NOMO-1 (cell line): ENCODE measurements at regions not wholly inside any gene's neighbourhood (a gene's known extent, or its start where the extent isn't known, plus 50 kb on each side); places are given as distances from the start of the nearest gene placed in this dataset.

Experiments
- DNase-seq, 2 experiments: peaks; one replicate each; lab custom pipeline; 2025; ENCODE audit not compliant: unreplicated experiment in 2 of 2; lab: John Stamatoyannopoulos, UW

DNA sequence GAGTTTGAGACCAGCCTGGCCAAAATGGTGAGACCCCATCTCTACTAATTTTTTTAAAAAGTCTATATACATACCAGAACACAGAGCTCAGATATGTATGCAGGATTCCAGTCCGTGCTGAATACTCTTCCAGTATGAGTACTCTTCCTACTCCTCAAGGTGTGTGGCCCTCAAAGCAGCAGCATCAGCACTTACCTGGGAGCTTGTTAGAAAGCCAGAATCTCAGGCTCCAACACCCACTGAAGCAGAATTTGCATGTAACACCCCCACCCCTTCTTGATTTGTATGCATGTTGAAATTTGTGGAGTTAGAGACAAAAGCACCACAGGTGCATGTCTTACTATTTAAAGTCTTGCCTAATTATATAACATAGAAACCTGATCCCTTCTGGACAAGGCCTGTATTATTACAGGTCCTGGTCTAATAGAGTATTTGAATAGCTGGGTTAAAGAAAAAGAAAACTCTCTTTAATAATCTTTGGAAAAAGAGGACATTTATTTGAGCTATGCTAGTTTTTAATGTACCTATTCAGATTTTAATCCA is 50.3 kb upstream of the NFE2L2 start:
- DNase-seq: no peak

- DNase-seq: no peak
Observed at GRCh38 chr2:177315364-177315763, 50.8 kb upstream of the NFE2L2 start.

GRCh38 chr2:177316756-177317155 is 52.2 kb upstream of the NFE2L2 start:
- no peak for DNase-seq

GRCh38 chr2:177317443-177317842 is 52.9 kb upstream of the NFE2L2 start:
- no peak for DNase-seq

DNA sequence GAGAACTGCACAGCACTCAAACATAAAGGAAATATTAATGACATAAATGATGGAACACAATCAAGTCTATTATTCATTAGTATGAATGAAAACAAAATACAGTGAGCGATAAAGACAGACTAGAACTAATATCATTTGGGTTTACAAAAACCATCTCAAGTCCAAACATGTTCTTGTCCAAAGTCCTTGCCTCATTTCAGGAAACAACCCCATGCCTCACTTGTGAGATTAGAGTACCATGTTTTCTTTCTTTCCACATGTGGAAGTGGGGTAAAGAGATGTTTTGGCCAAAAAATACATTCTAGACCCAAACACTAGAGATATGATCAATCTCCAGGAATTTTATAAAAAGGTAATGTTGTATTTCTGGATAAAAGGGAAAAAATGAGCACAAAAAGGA is 53.3 kb upstream of the NFE2L2 start:
- no peak for DNase-seq

GRCh38 chr2:177318613-177319012 is 54.1 kb upstream of the NFE2L2 start:
- DNase-seq: no peak

DNA sequence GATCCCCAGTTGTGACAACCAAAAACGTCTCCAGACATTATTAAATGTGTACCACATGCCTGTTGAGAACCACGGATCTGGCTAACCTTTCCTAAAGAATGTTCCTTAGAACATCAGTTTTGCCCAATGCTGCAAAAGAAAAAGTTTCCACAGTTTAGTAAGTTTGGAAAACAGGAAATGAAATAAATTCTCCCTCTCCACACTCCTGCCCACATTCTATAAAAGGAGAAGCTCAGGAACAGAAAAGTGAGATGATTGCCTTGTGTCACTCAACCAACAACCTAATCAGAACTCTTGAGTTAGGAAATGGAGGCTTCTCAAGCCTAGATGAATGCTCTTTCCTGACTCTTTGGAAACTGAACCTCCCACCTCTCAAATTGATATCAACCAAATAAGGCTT is 56.1 kb upstream of the NFE2L2 start:
- DNase-seq: no peak

DNA sequence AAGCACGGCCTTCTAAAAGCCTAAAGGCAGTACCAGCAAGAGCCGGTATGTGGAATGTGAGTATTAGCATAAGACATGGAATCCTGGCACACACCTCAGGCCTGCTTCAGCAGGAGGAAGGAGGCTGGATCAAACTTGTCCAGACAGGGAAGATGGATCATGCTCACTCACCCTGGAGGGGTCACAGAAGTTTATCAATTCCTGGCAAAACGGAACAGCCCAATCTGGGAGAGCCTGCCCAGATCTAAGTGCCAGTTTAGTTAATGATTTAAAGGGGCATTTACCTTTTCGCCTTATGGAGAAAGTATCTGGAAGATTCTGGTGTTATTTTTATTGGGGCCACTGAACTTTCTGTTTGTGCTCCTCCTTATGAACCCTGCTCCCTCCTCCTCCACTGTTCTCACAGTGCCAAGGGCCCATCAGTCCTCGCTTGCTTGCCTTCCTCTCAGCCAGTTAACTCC is 58.3 kb upstream of the NFE2L2 start:
- no peak for DNase-seq

GRCh38 chr2:177324797-177325196 is 60.3 kb upstream of the NFE2L2 start:
- DNase-seq: no peak

DNA sequence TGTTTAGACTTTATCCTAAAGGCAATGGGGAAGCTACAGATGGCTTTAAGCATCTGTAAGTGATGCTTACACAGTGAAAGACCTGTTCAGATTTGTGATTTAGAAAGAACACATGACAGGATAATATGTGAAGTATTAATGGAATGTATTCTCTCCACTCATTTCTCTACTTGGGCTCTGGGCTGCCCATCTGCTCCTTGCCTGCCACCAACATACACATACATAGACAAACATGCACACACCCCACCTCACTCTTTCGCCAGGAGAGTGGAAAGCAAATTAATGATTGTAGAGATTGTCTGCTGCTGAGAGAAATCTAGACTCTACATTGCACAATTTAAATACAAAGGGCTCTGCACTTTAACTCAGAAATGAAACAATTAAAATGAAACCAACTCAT is 61.0 kb upstream of the NFE2L2 start:
- no peak for DNase-seq

- no peak for DNase-seq
Observed at GRCh38 chr2:177326005-177326404, 61.5 kb upstream of the NFE2L2 start.

DNA sequence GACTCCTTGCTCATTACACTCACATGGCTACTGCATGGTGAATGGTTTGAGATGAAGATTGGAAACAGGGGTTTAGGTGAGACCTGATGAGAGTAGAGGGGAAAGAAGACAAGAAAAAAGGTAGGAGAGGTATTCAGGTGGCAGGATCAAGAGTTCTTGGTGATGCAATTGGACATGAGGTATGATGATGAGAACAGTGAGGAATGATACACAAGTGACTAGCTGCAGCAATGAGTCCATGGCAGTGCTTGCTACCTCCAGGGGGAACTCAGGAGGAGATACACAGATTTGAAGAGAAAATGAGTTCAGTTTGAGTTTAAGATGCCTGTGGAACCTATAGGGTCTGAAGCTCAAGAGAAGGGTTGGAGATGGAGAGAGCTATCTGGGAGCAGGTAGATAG is 62.1 kb upstream of the NFE2L2 start:
- DNase-seq: no peak

DNA sequence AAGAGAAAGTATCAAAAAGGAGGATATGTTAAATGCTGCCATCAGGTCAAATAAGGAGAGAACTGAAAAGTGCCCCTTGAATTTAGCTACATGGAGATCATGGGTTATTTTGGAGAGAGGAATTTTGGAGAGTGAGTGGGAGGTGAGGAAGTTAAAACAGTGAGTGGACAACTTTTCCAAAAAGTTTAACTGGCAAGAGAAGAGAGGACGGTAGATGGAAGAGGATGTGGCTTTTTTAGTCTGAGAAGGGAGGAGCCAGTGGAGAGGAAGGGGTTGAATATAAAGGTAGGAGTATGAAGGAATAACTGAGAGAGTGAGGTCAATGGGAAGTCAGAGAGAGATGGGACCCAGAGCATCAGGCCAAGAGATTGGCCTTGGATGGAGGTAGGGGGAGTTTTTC is 62.5 kb upstream of the NFE2L2 start:
- no peak for DNase-seq

DNA sequence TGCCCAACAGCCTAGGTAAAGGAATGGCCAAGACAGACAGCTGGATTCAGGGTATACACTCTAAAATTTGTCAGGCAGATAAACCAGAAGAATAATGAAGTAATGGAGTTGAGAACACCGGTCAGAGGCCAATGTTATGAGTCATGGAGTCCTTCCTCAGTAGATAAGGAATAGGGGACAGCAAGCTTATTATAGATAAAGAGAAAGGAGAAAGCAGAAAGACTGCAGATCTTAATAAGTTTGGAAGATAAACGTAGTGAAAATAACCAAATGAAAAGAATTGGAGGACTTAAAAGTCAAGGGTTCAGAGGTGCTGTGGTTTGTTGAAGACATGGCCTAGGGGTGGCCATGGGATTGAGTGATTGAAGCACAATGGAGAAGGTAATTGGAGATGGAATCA is 63.5 kb upstream of the NFE2L2 start:
- no peak for DNase-seq

GRCh38 chr2:177329064-177329463 is 63.5 kb upstream of the AGPS start:
- peak in 1 of 2 experiments; percentile 26 for DNase-seq

- no peak for DNase-seq
Observed at GRCh38 chr2:177331466-177331997, 61.0 kb upstream of the AGPS start.

DNA sequence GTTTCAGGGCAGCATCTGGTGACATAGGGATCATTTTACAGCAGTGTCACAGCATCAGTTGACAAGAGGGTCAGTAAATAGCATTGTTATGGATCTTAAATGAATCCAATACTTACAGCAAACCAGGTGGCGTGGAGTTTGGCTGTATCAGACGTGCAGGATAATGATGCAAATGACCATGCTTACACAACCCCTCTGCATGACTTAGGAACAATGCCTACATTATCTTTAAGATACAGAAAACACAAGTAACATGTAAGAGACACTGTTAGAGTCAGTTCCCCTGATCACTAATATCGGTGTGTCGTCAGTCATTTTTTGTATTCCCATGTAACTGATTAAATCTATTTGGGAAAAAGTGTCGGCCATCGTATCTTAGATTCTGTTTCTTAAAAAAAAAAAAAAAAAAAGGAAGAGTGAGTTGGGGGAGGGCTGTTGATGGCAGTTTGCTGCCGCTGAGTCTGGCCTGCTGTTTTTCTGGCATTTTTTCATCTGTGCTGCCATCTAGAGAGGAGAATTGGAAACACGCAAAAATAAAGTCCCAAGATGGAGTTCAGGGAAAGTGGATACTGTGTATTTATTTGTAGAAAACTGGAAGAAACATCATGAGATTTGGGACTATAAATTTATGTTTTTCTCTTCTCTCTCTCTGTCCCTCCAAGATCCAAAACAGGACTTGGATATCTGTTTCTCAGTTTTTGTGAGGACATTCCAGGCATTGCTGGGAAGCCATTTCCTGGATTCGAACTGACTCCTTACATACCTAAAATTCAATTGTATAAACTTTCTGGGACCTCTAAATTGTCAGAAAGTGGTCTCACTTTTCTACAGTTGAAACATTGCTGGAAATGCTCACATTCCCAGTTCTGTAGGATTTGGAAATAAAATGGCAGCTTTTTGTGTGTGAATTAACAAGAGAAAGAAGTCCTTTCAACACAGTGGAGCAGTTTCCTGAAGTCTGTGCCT is 60.3 kb upstream of the AGPS start:
- peak; percentile 62 to 68 for DNase-seq

DNA sequence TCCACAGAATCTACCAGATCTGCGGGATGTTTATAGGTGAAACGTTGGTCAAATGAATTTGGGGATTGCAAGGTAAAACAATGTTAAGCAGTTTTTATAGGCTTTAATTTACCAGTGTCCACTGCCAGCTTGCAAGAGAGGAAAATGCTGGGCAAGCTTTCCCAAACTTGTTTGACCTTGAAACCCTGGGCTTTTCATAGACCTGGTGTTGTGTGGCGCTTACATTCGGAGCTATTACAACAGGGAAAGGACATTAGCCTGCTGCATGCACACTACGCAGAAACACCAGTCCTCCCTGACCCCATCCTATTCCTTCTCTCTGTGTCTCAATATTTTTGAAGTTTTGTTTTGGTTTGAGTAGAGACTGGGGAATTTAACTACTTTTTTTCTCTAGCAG is 59.6 kb upstream of the AGPS start:
- no peak for DNase-seq

DNA sequence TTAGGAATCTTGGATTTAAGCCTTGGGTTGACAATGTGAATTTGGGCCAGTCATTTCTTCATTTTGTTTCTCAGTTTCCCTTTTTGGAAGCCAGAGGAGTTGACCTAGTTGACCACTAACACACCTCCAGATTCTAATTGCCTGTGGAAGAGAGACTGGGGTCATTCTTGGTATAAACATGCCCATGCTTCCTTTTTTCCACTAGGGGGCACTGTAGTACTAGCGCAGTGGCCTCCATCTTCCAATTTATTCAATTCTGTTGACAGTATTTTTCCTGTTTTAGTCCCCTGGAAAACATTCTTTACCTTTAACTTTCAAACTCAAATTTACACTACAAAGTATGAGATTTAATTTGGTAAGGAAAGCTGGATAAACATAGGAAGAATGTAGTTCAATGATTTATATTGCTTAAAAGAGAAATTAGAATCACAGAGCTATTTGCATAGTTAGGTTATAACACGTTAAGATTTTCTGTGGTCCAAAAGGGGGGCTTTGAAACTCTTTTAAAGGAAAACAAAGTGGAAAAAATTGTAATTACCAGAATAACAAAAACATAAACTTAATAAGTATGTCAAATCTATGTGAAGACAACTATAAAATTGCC is 57.5 kb upstream of the AGPS start:
- DNase-seq: peak; percentile 43 to 46

- DNase-seq: no peak
Observed at GRCh38 chr2:177335917-177336450, 56.6 kb upstream of the AGPS start.

GRCh38 chr2:177338177-177338721 is 54.3 kb upstream of the AGPS start:
- DNase-seq: no peak
